K562 (cell line): ENCODE measurements at regions not wholly inside any gene's neighbourhood (a gene's known extent, or its start where the extent isn't known, plus 50 kb on each side); places are given as distances from the start of the nearest gene placed in this dataset.

Source experiments
- ATAC-seq: fragments of 200-7000 bp; cut with Tn5 transposase; 3 replicates; pipeline ENCODE4 v1.9.1; 2020; ENCODE audit warnings: moderate library complexity
- BruUV-seq: library from RNA; stranded (reverse); fragments of 400-500 nt; replicated peaks from 2 replicates; lab custom pipeline; 2021; lab: Mats Ljungman, UMichigan
- CTCF ChIA-PET: fragments of 300-600 bp; formaldehyde crosslinking; extraction: SDS; loops from one replicate; lab custom pipeline; 2021; ENCODE audit warnings: low intra/inter-chr PET ratio; lab: Yijun Ruan, JAX
- POLR2A ChIA-PET: fragments of 300-600, 350-650 bp; sonication (Branson Sonifier 250); formaldehyde crosslinking; extraction: SDS; loops from one replicate; lab custom pipeline; 2021; ENCODE audit warnings: antibody characterized with exemption, inconsistent platforms; lab: Yijun Ruan, JAX
- DNase-seq, 4 experiments: peaks; one replicate each; pipeline versions ENCODE4 v3.0.0 to v3.0.0-alpha.2; 2011 to 2018; ENCODE audit warnings: low spot score in 3 of 4, mixed read lengths in 3 of 4; ENCODE audit errors: extremely low read depth in 1 of 4
- FAIRE-seq: peaks from 2 replicates; lab custom pipeline; 2011; peaks lifted over from hg19 to GRCh38; lab: Jason Lieb, UNC
- H2AFZ ChIP-seq: 2 replicates; pipeline ENCODE4 v1.6.0; 2011; ENCODE audit warnings: low read depth, low read length, control low read depth, inconsistent platforms
- H3K27ac ChIP-seq: fragments of 200-600 bp; 3 replicates; pipeline ENCODE4 v1.8.0; 2011; ENCODE audit warnings: low read depth, mild to moderate bottlenecking, control low read depth, inconsistent platforms, low read length, moderate library complexity, mixed read lengths; ENCODE audit errors: extremely low read depth
- H3K27me3 ChIP-seq, 2 experiments: fragments of 300-600 bp in 1 of 2; 2 replicates in 1 of 2; 3 replicates in 1 of 2; pipeline versions ENCODE4 v1.6.0 to v1.8.0; 2011; ENCODE audit warnings: inconsistent platforms in 2 of 2, low read length in 2 of 2, mild to moderate bottlenecking in 1 of 2, mixed read lengths in 1 of 2, moderate library complexity in 1 of 2; ENCODE audit not compliant: control insufficient read depth in 2 of 2, insufficient read depth in 2 of 2
- H3K36me3 ChIP-seq: fragments of 300-600 bp; 3 replicates; pipeline ENCODE4 v1.8.0; 2011; ENCODE audit warnings: mild to moderate bottlenecking, low read length, inconsistent platforms; ENCODE audit not compliant: control insufficient read depth, insufficient read depth
- H3K4me1 ChIP-seq, 2 experiments: fragments of 200-600 bp in 1 of 2; replicated peaks in 1 of 2; 2 replicates in 1 of 2; 3 replicates in 1 of 2; pipeline versions ENCODE4 v1.5.1 to v1.8.0; 2011; ENCODE audit warnings: inconsistent platforms in 2 of 2, low read length in 2 of 2, mild to moderate bottlenecking in 1 of 2, mixed read lengths in 1 of 2, moderate library complexity in 1 of 2; ENCODE audit not compliant: control insufficient read depth in 2 of 2, insufficient read depth in 2 of 2
- H3K4me2 ChIP-seq: 2 replicates; pipeline ENCODE4 v1.6.1; 2011; ENCODE audit warnings: low read length, control low read depth, inconsistent platforms, mixed read lengths; ENCODE audit not compliant: insufficient read depth
- H3K4me3 ChIP-seq: fragments of 200-600 bp; sonication (generic), shearing (Covaris generic); 2 replicates; pipeline ENCODE4 v1.5.1; 2016; ENCODE audit warnings: control low read depth, inconsistent platforms
- H3K79me2 ChIP-seq: fragments of 200-600 bp; 3 replicates; pipeline ENCODE4 v1.8.0; 2011; ENCODE audit warnings: low read length, inconsistent platforms; ENCODE audit not compliant: control insufficient read depth, insufficient read depth
- H3K9ac ChIP-seq, 2 experiments: 2 replicates each; pipeline versions ENCODE4 v1.6.0 to v1.6.1; 2011; ENCODE audit warnings: low read depth in 2 of 2, low read length in 2 of 2, control low read depth in 1 of 2, inconsistent platforms in 1 of 2, mild to moderate bottlenecking in 1 of 2, mixed read lengths in 1 of 2; ENCODE audit not compliant: insufficient read depth in 1 of 2
- H3K9me1 ChIP-seq: one replicate; pipeline ENCODE4 v1.6.0; 2011; ENCODE audit warnings: inconsistent platforms, mild to moderate bottlenecking, low read length, moderate library complexity; ENCODE audit not compliant: control insufficient read depth, insufficient read depth
- H3K9me3 ChIP-seq: replicated peaks from 2 replicates; pipeline ENCODE4 v1.5.1; 2011; ENCODE audit warnings: low read depth, low read length, inconsistent platforms; ENCODE audit not compliant: control insufficient read depth, insufficient read depth
- H4K20me1 ChIP-seq: replicated peaks from 2 replicates; pipeline ENCODE4 v1.6.1; 2011; ENCODE audit warnings: low read length, inconsistent platforms, mixed read lengths; ENCODE audit not compliant: control insufficient read depth, insufficient read depth
- BRCA1 ChIP-seq, 2 experiments: fragments of 450-650 bp in 1 of 2; sonication (generic) in 1 of 2; formaldehyde crosslinking in 1 of 2; IDR thresholded peaks; 2 replicates each; pipeline versions ENCODE4 v1.5.0 to v1.6.1; 2017 to 2020; ENCODE audit warnings: mild to moderate bottlenecking in 1 of 2, missing genetic modification reagents in 1 of 2
- CCAR2 ChIP-seq: fragments of 200-400 bp; formaldehyde crosslinking; IDR thresholded peaks from 2 replicates; pipeline ENCODE4 v1.6.1; 2017; ENCODE audit warnings: mild to moderate bottlenecking, low read depth, low read length
- DNMT1 ChIP-seq: fragments of 450-650 bp; IDR thresholded peaks from 2 replicates; pipeline ENCODE4 v1.6.1; 2016; ENCODE audit warnings: antibody characterized with exemption, mild to moderate bottlenecking
- FUS ChIP-seq: fragments of 200-400 bp; formaldehyde crosslinking; optimal IDR thresholded peaks from 2 replicates; pipeline ENCODE3; 2017; ENCODE audit warnings: low read depth, low read length
- MYBL2 ChIP-seq, 2 experiments: fragments of 450-650 bp in 1 of 2; sonication (generic) in 1 of 2; formaldehyde crosslinking in 1 of 2; IDR thresholded peaks; 2 replicates each; pipeline versions ENCODE4 v1.6.1 to v1.8.1; 2017 to 2022; ENCODE audit warnings: borderline replicate concordance in 1 of 2, inconsistent platforms in 1 of 2, low read depth in 1 of 2, mild to moderate bottlenecking in 1 of 2, missing genetic modification reagents in 1 of 2, moderate library complexity in 1 of 2
- SAP30 ChIP-seq: fragments of 200-600 bp; sonication (generic); IDR thresholded peaks from 2 replicates; pipeline ENCODE4 v1.6.1; 2012; ENCODE audit warnings: borderline replicate concordance, low read depth, mild to moderate bottlenecking, moderate library complexity, low read length, control low read depth, inconsistent platforms; ENCODE audit not compliant: insufficient read depth, poor library complexity, severe bottlenecking
- ZNF224 ChIP-seq: sonication (generic); formaldehyde crosslinking; IDR thresholded peaks from 2 replicates; pipeline ENCODE4 v1.8.0; 2022; ENCODE audit warnings: mild to moderate bottlenecking, missing genetic modification reagents
- WGBS: fragments of 100-300 bp; shearing (Covaris generic); methylation state at CpG from one replicate; pipeline ENCODE4 v1.1.6; 2016; ENCODE audit warnings: low coverage, mixed read lengths; ENCODE audit not compliant: insufficient coverage; ENCODE audit errors: missing lambda C conversion rate; 5-methylcytosine and 5-hydroxymethylcytosine counted together
- in situ Hi-C: fragments of 300-500 bp; cut with MboI; formaldehyde crosslinking; loops from 4 replicates; pipeline ENCODE4 v1.15.0; 2018; ENCODE audit warnings: inconsistent platforms, mixed read lengths
- intact Hi-C: fragments of 100-400 bp; cut with micrococcal nuclease; formaldehyde crosslinking; loops from 2 replicates; pipeline ENCODE4 v1.14.2; 2022
- TF ChIP-seq, protein P1 (sequence below): sonication (generic); formaldehyde crosslinking; IDR thresholded peaks from 2 replicates; pipeline ENCODE4 v1.8.0; 2022; ENCODE audit warnings: mild to moderate bottlenecking, missing genetic modification reagents, borderline replicate concordance

DNA sequence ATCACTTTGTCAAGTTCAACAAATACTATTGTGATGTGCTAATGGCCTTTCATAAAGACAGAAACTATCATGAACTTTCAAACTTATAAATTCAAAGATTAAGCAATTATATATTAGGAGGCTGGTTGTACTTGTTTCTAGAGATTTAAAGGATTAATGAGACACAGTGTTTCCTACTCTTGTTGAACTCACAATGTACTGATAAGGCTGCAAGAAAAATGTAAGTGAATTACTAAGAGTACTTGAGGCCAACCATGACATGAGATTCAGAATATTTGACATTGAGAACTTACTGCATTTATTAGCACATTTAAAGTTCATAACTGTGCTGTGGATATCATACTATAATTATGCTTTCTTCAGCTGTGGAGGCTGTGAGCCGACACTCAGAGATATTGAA, 1210.5 kb upstream of the SORCS1 start:
- no peaks in the 10 kb centered on the region for H3K79me2 ChIP-seq
- intact Hi-C loops (no loop called here), in situ Hi-C loops (no loop called here)
- ChIA-PET CTCF (no interaction called here), POLR2A (no interaction called here)
- no peaks in the 10 kb centered on the region for H3K27me3 ChIP-seq
- no peaks in the 10 kb centered on the region for H3K4me1 ChIP-seq
- H3K9me1 ChIP-seq, result no peaks in the 10 kb centered on the region
- no peak for TF ChIP-seq SAP30
- TF ChIP-seq MYBL2 (IDR thresholded peaks at IDR 0.05; ENCODE audit: low read depth), result no peak
- no peak for TF ChIP-seq MYBL2 (CRISPR knock-in tag; IDR thresholded peaks at IDR 0.05; ENCODE audit: borderline replicate concordance)
- H3K9ac ChIP-seq, result no peak overlapping the region
- H3K4me3 ChIP-seq, result no peak overlapping the region
- BruUV-seq, result no TSS peak
- ATAC-seq, result no peak
- FAIRE-seq, result no peak
- H3K9me3 ChIP-seq, result no peaks in the 10 kb centered on the region
- no peaks in the 10 kb centered on the region for H3K36me3 ChIP-seq
- H3K4me2 ChIP-seq, result no peak overlapping the region
- no peak overlapping the region for H2AFZ ChIP-seq
- 0% methylated on average over 1 of the region's 1 CpG for WGBS
- no peaks in the 10 kb centered on the region for H4K20me1 ChIP-seq
- H3K27ac ChIP-seq, result no peak overlapping the region
- no peak for DNase-seq

- BruUV-seq, result no TSS peak
- Histone ChIP-seq H3K36me3 (no peaks in the 10 kb centered on the region), H3K9ac (no peak overlapping the region), H3K4me2 (no peak overlapping the region), H3K27ac (no peak overlapping the region), H3K27me3 (no peaks in the 10 kb centered on the region), H3K9me3 (no peaks in the 10 kb centered on the region), H3K79me2 (no peaks in the 10 kb centered on the region), H2AFZ (no peak overlapping the region), H4K20me1 (no peaks in the 10 kb centered on the region), H3K4me3 (no peak overlapping the region), H3K9me1 (no peaks in the 10 kb centered on the region), H3K4me1 (no peaks in the 10 kb centered on the region)
- POLR2A ChIA-PET, result no interaction called here
- intact Hi-C loops, result no loop called here
- CTCF ChIA-PET, result interaction anchor here (0.6 kb wide), 1 partner anchor 219 kb away, joined by 3 read pairs; no protein-coding TSS in a partner anchor
- in situ Hi-C loops, result no loop called here
- ATAC-seq (no peak), DNase-seq (no peak), FAIRE-seq (no peak)
- TF ChIP-seq DNMT1, result no peak
- TF ChIP-seq, protein P1, sequence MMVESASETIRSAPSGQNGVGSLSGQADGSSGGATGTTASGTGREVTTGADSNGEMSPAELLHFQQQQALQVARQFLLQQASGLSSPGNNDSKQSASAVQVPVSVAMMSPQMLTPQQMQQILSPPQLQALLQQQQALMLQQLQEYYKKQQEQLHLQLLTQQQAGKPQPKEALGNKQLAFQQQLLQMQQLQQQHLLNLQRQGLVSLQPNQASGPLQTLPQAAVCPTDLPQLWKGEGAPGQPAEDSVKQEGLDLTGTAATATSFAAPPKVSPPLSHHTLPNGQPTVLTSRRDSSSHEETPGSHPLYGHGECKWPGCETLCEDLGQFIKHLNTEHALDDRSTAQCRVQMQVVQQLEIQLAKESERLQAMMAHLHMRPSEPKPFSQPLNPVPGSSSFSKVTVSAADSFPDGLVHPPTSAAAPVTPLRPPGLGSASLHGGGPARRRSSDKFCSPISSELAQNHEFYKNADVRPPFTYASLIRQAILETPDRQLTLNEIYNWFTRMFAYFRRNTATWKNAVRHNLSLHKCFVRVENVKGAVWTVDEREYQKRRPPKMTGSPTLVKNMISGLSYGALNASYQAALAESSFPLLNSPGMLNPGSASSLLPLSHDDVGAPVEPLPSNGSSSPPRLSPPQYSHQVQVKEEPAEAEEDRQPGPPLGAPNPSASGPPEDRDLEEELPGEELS (CRISPR knock-in tag), result no peak
- TF ChIP-seq CCAR2, result no peak
- TF ChIP-seq FUS, result no peak
- TF ChIP-seq BRCA1 (IDR thresholded peaks at IDR 0.05), result no peak
- TF ChIP-seq BRCA1 (CRISPR knock-in tag; IDR thresholded peaks at IDR 0.05), result no peak
- no peak for TF ChIP-seq ZNF224 (CRISPR knock-in tag)
Measured at GRCh38 chr10:108365541-108365940, 1201.0 kb upstream of the SORCS1 start.
